ENCODE measurements at regions not wholly inside any gene's neighbourhood (a gene's known extent, or its start where the extent isn't known, plus 50 kb on each side); places are given as distances from the start of the nearest gene placed in this dataset.

DNA sequence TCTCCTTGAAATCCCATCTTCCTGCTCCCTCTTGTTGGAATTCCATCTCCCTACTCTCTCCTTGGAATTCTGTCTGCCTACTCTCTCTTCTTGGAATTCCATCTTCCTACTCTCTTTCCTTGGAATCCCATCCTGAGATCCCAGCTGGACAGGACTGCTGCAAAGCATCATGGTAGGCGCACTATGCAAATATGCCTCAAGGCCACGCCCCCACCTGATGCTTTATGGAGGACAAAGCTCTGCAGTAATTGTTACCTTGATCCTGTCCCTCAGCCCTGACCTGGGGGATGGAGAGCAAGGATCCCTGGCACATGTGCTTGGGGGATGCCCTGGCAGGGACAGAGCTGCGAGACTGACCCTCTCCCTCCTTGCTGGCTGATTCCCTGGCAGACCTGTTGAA lies 185.6 kb downstream of the TBX5 start:
- Mint-ChIP-seq H3K9me3 (ENCODE audit: insufficient read depth) (peaks cover 3% of the 10 kb centered on the region), H3K27ac (no peak overlapping the region), H3K27me3 (peaks cover 32% of the 10 kb centered on the region), H3K4me3 (no peak overlapping the region), H3K4me1 (no peaks in the 10 kb centered on the region)
- Histone ChIP-seq H3K36me3 (replicated peaks in 1 of 2; ENCODE audit: control extremely low read depth in 1 of 2, control insufficient read depth in 1 of 2, extremely low read depth in 1 of 2, insufficient read depth in 2 of 2, low read length in 1 of 2) (no peaks in the 10 kb centered on the region), H3K79me2 (ENCODE audit: control insufficient read depth, insufficient read depth, low read length) (no peaks in the 10 kb centered on the region), H3K27me3 (replicated peaks in 1 of 4; ENCODE audit: control extremely low read depth in 1 of 4, control insufficient read depth in 3 of 4, insufficient read depth in 4 of 4, low read length in 3 of 4) (no peaks in the 10 kb centered on the region), H3K4me2 (replicated peaks; ENCODE audit: low read depth, low read length, poor library complexity, severe bottlenecking) (no peak overlapping the region), H3K9me3 (ENCODE audit: control extremely low read depth in 1 of 3, control insufficient read depth in 2 of 3, insufficient read depth in 1 of 3, low read length in 2 of 3) (peaks cover 0 to 5% (median 0%) of the 10 kb centered on the region in 3 donors), H3K4me1 (ENCODE audit: control insufficient read depth in 2 of 2, insufficient read depth in 2 of 2, low read length in 2 of 2) (no peaks in the 10 kb centered on the region), H4K20me1 (ENCODE audit: control insufficient read depth, insufficient read depth, low read length, poor library complexity, severe bottlenecking) (no peaks in the 10 kb centered on the region), H3K9ac (ENCODE audit: low read length) (no peak overlapping the region), H2AFZ (ENCODE audit: insufficient read depth, low read depth, low read length, poor library complexity, severe bottlenecking) (no peak overlapping the region), H3K27ac (ENCODE audit: low read length in 2 of 2) (no peak overlapping the region), H3K4me3 (ENCODE audit: control extremely low read depth in 1 of 5, extremely low read depth in 1 of 5, insufficient read depth in 1 of 5, low read depth in 2 of 5, low read length in 4 of 5) (no peak overlapping the region)
- intact Hi-C loops (cut with micrococcal nuclease) = no loop called here
- ATAC-seq (ENCODE audit: low read depth) (no peak), DNase-seq (no peak)
- 72% methylated on average over 3 of the region's 3 CpGs for WGBS (ENCODE audit: insufficient coverage)
- CTCF ChIA-PET = no interaction called here
- POLR2A ChIA-PET = no interaction called here
- TF ChIP-seq, protein P1, sequence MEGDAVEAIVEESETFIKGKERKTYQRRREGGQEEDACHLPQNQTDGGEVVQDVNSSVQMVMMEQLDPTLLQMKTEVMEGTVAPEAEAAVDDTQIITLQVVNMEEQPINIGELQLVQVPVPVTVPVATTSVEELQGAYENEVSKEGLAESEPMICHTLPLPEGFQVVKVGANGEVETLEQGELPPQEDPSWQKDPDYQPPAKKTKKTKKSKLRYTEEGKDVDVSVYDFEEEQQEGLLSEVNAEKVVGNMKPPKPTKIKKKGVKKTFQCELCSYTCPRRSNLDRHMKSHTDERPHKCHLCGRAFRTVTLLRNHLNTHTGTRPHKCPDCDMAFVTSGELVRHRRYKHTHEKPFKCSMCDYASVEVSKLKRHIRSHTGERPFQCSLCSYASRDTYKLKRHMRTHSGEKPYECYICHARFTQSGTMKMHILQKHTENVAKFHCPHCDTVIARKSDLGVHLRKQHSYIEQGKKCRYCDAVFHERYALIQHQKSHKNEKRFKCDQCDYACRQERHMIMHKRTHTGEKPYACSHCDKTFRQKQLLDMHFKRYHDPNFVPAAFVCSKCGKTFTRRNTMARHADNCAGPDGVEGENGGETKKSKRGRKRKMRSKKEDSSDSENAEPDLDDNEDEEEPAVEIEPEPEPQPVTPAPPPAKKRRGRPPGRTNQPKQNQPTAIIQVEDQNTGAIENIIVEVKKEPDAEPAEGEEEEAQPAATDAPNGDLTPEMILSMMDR (IDR thresholded peaks at IDR 0.05) = no peak
- no peak for TF ChIP-seq EZH2 (IDR thresholded peaks at IDR 0.05; ENCODE audit: borderline replicate concordance, insufficient read depth, low read depth, low read length, poor library complexity, severe bottlenecking)

DNA sequence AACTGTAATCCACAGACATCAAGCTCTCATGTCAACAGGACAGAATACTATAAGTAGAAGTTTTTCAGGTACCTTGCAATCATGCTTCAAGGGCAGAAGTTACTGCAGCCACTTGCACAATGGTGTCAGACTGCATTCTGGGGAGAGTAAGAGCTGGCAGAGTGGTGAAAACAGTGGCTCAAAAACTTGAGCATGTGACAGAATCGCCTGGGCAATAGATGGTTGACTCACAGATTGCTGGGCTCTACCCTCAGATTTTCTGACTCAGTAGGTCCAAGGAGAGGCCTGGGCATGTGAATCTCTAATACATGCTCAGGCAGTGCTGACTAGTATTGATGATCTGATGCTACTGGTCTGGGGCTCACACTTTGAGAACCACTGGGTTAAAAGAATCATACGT lies 187.8 kb downstream of the TBX5 start:
- CTCF ChIA-PET = interaction anchor here (0.6 kb wide), 1 partner anchor 20 kb away, joined by 3 read pairs; no protein-coding TSS in a partner anchor
- intact Hi-C loops (cut with micrococcal nuclease) = no loop called here

More for the DNA sequence above, 187.8 kb downstream of the TBX5 start:
- Mint-ChIP-seq H3K4me1 (no peaks in the 10 kb centered on the region), H3K27ac (no peak overlapping the region), H3K27me3 (peaks cover 16% of the 10 kb centered on the region), H3K4me3 (no peak overlapping the region), H3K9me3 (ENCODE audit: insufficient read depth) (peaks cover 3% of the 10 kb centered on the region)
- no peaks in the 10 kb centered on the region for H3K36me3 ChIP-seq (replicated peaks in 1 of 2; ENCODE audit: control extremely low read depth in 1 of 2, control insufficient read depth in 1 of 2, extremely low read depth in 1 of 2, insufficient read depth in 2 of 2, low read length in 1 of 2)
- DNase-seq (no peak), ATAC-seq (ENCODE audit: low read depth) (no peak)
- H3K9me3 ChIP-seq (ENCODE audit: control extremely low read depth in 1 of 3, control insufficient read depth in 2 of 3, insufficient read depth in 1 of 3, low read length in 2 of 3) = peaks cover 0 to 5% (median 0%) of the 10 kb centered on the region in 3 donors
- no peak for TF ChIP-seq EZH2 (IDR thresholded peaks at IDR 0.05; ENCODE audit: borderline replicate concordance, insufficient read depth, low read depth, low read length, poor library complexity, severe bottlenecking)
- TF ChIP-seq, protein P1 (IDR thresholded peaks at IDR 0.05) = no peak
- H4K20me1 ChIP-seq (ENCODE audit: control insufficient read depth, insufficient read depth, low read length, poor library complexity, severe bottlenecking) = no peaks in the 10 kb centered on the region
- WGBS (ENCODE audit: insufficient coverage) = 91% methylated on average over 2 of the region's 2 CpGs
- H3K4me2 ChIP-seq (replicated peaks; ENCODE audit: low read depth, low read length, poor library complexity, severe bottlenecking) = no peak overlapping the region
- H3K4me1 ChIP-seq (ENCODE audit: control insufficient read depth in 2 of 2, insufficient read depth in 2 of 2, low read length in 2 of 2) = no peaks in the 10 kb centered on the region
- H3K27me3 ChIP-seq (replicated peaks in 1 of 4; ENCODE audit: control extremely low read depth in 1 of 4, control insufficient read depth in 3 of 4, insufficient read depth in 4 of 4, low read length in 3 of 4) = no peaks in the 10 kb centered on the region
- no peak overlapping the region for H3K27ac ChIP-seq (ENCODE audit: low read length in 2 of 2)
- no peak overlapping the region for H3K9ac ChIP-seq (ENCODE audit: low read length)
- no peak overlapping the region for H2AFZ ChIP-seq (ENCODE audit: insufficient read depth, low read depth, low read length, poor library complexity, severe bottlenecking)
- POLR2A ChIA-PET = no interaction called here
- H3K4me3 ChIP-seq (ENCODE audit: control extremely low read depth in 1 of 5, extremely low read depth in 1 of 5, insufficient read depth in 1 of 5, low read depth in 2 of 5, low read length in 4 of 5) = no peak overlapping the region
- no peaks in the 10 kb centered on the region for H3K79me2 ChIP-seq (ENCODE audit: control insufficient read depth, insufficient read depth, low read length)

Measured in B cell (primary cell).